Endothelial cell of umbilical vein (primary cell): ENCODE measurements at regions not wholly inside any gene's neighbourhood (a gene's known extent, or its start where the extent isn't known, plus 50 kb on each side); places are given as distances from the start of the nearest gene placed in this dataset.

ENCODE experiments used
- CTCF ChIP-seq, 2 donors: IDR thresholded peaks; 1 replicate in 1 of 2; 2 replicates in 1 of 2; pipeline ENCODE4 v1.5.1; 2011; ENCODE audit warnings: low read length in 2 of 2, mild to moderate bottlenecking in 2 of 2, moderate library complexity in 2 of 2, control low read depth in 1 of 2, inconsistent platforms in 1 of 2, low read depth in 1 of 2; ENCODE audit not compliant: insufficient read depth in 1 of 2; ENCODE audit errors: extremely low read depth in 1 of 2
- EZH2 ChIP-seq: IDR thresholded peaks from 2 replicates; pipeline ENCODE4 v1.6.1; 2012; ENCODE audit warnings: borderline replicate concordance, low read depth, mild to moderate bottlenecking, moderate library complexity, low read length, inconsistent platforms; ENCODE audit not compliant: severe bottlenecking
- GATA2 ChIP-seq: IDR thresholded peaks from 2 replicates; pipeline ENCODE4 v1.7.0; 2011; ENCODE audit warnings: low read depth, mild to moderate bottlenecking, moderate library complexity, mixed read lengths, low read length; ENCODE audit not compliant: insufficient read length, insufficient read depth
- JUN ChIP-seq: IDR thresholded peaks from 2 replicates; pipeline ENCODE4 v1.6.1; 2011; ENCODE audit warnings: borderline replicate concordance, low read depth; ENCODE audit not compliant: insufficient read length, insufficient read depth
- MAX ChIP-seq: IDR thresholded peaks from 2 replicates; pipeline ENCODE4 v1.6.1; 2011; ENCODE audit not compliant: insufficient read depth, insufficient read length
- POLR2A ChIP-seq: IDR thresholded peaks from 2 replicates; pipeline ENCODE4 v1.6.1; 2012; ENCODE audit warnings: low read depth, mild to moderate bottlenecking, control low read depth, low read length

- TF ChIP-seq JUN = no peak
- TF ChIP-seq EZH2 = no peak
- no peak for TF ChIP-seq CTCF (IDR thresholded peaks at IDR 0.05; ENCODE audit: extremely low read depth in 1 of 2, insufficient read depth in 1 of 2, low read depth in 1 of 2, low read length in 2 of 2)
- no peak for TF ChIP-seq POLR2A
- TF ChIP-seq MAX = no peak
- no peak for TF ChIP-seq GATA2
Observed at GRCh38 chr3:99110401-99110800, 208.9 kb upstream of the DCBLD2 start.
